Stimulated activated CD8-positive, alpha-beta memory T cell treated with anti-CD3 and anti-CD28 coated beads, Interleukin-4, amount 100 ng/mL, for 24 hours (primary cell): ENCODE measurements at regions not wholly inside any gene's neighbourhood (a gene's known extent, or its start where the extent isn't known, plus 50 kb on each side); places are given as distances from the start of the nearest gene placed in this dataset.
"Not testable (repeated sequence)": the region's sequence is repeated elsewhere in the genome, so short reads cannot be mapped to it uniquely, and the experiment has no call there.

Experiments
- DNase-seq: peaks from one replicate; pipeline ENCODE4 v3.0.0-alpha.2; 2020; ENCODE audit warnings: low read depth

DNA sequence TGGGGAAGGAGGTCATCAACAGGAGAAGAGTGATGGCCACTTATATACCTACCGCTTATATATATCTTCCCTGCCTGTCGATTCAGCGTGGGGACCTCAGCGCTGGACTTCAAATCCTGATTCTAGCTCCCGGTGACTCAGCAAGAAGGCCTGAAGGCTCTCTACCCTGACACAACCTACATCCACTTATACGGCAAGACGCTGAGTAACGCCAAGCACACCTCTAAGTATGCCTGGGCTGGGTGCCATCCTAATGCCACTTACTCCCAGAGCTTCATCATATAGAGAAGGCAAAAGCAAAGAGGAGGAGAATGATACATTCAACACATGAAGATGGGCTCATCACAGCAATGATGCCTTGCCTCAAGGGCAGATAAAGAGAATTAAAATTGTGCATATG, 198.3 kb downstream of the CHIC2 start:
- DNase-seq: no peak

DNA sequence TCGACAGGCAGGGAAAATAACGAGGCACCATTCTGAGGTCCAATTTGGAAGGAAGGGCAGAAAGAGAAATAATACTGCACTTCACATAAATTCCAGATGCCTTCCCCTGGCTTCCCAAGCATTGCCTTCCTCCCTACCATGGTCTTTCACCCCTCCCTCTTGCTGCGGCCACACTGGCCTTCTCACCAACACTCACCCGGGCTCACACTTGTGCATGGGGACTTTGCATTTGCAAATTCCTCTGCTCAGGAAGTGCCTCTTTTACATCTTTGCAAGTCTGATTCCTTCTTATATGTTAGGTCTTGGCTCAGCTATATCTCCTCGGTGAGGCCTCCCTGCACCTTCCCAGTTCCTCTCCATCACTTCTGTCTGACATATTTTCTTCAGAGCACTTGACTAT, 199.4 kb downstream of the CHIC2 start:
- no peak for DNase-seq

- DNase-seq: no peak
Measured at GRCh38 chr4:53863736-53864365, 200.6 kb downstream of the CHIC2 start.

DNA sequence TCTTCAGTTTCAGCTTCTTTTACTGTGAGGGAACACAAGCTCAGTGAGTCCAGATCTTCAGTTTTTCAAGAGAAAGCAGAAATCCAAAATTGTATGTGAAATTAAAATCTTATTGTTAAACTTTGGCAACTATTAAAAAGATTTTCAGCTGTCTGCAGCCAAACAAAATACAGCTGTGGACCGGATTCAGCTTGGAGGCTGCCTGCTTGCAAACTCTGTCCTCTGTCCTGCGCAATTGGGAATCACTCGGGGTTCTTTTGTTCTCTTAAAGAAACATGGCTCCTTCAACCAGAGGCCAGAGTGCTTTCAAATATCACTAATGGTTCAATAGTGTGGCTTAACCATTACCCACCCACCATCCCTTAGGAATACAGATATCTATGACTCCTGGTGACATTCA, 201.2 kb downstream of the CHIC2 start:
- no peak for DNase-seq

DNA sequence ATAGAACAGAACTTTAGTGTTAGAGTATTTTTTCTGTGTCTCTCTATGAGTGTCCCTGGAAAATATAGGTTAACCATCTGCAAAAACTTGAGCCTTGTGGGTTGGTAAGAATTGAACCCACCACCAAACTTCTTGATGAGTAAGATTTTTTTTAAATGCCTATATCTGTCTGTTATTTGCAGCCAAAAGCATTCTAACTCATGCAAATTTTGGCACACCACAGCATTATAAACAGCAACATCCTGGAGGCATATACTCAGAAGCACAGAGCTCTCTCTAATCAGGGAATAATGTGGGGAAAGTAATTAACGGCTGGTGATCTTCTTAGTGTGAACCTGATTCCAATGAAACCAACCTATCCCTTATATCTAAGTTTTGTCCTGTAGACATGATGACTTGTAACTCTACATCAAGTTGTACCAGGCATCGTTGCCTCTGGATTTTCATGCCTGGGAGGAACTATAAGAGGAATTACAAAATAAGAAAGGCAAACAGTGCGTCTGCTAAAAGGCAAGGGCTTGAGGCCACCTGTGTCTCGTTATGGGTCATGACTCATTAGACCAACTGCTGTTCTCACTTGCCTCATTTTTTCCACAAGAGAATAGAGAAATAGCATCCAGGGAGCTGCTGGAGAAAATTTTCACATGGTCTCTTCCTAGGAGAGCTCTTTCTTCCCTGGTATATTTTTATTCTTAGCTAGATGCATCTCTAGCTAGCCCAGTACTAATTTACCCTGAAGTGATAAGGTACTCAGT, 202.4 kb downstream of the CHIC2 start:
- DNase-seq: no peak

- DNase-seq: no peak
Measured at GRCh38 chr4:53859305-53859704, 205.1 kb downstream of the CHIC2 start.

GRCh38 chr4:53858744-53859143, 205.7 kb downstream of the CHIC2 start:
- DNase-seq: no peak

- DNase-seq: no peak
Measured at GRCh38 chr4:53855581-53856250, 208.7 kb downstream of the CHIC2 start.

- no peak for DNase-seq
Measured at GRCh38 chr4:53854991-53855568, 209.3 kb downstream of the CHIC2 start.

DNA sequence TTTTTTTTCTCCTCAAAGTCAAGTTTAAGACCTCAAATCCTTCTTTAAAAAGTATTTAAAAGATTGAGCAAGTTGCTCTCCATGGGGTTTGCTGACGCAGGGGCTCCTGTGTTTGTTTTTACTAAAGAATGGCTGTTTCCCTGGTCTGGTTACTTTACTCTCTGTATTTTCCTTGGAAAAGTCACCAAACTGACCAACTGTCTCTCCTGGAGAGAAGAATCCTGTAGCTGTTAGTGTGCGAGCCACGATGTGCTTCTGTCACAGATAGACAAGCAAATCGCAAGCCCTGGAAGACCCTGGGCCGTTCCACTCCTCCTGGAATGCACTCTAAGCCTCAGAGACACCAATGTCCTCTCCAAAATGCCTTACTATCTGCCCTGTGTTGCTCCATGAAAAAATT, 212.1 kb downstream of the CHIC2 start:
- DNase-seq: no peak

- no peak for DNase-seq
Measured at GRCh38 chr4:53847965-53848364, 216.4 kb downstream of the CHIC2 start.

- DNase-seq: no peak
Measured at GRCh38 chr4:53844551-53844950, 219.9 kb downstream of the CHIC2 start.

DNA sequence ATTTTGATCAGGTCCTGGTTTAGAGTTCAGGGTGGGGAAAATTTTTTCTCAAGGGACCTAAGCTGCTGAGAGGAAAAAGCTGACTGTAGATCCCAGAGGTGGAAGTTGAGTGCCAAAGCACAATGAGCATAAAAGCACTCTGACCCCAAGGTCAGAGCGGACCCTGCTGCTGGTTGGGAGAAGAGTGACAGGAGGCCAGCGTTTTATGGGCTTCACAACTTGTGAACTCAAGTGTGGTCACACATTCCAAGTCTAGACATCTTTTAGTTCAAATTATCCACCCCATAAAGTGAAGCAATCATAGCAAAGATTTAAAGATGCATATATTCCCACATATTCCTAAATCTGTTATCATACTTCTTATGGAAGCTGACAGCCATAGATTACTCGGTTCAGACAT, 220.3 kb downstream of the CHIC2 start:
- DNase-seq: no peak

- DNase-seq: no peak
Measured at GRCh38 chr4:53841711-53842110, 222.7 kb downstream of the CHIC2 start.

GRCh38 chr4:53840643-53841042, 223.8 kb downstream of the CHIC2 start:
- no peak for DNase-seq

DNA sequence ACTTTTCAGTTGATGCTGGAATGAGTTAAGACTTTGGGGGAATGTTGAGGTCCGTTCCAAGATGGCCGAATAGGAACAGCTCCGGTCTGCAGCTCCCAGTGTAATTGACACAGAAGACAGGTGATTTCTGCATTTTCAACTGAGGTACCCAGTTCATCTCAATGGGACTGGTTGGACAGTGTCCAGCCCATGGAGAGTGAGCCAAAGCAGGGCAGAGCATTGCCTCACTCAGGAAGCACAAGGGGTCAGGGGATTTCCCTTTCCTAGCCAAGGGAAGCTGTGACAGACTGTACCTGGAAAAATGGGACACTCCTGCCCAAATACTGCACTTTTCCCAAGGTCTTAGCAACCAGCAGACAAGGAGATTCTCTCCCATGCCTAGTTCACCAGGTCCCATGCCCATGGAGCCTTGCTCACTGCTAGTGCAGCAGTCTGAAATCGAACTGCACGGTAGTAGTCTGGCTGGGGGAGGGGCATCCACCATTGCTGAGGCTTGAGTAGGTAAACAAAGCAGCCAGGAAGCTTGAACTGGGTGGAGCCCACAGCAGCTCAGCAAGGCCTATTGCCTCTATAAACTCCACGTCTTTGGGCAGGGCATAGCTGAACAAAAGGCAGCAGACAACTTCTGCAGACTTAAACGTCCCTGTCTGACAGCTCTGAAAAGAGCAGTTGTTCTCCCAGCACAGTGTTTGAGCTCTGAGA, 231.0 kb downstream of the CHIC2 start:
- not testable (repeated sequence) for DNase-seq

DNA sequence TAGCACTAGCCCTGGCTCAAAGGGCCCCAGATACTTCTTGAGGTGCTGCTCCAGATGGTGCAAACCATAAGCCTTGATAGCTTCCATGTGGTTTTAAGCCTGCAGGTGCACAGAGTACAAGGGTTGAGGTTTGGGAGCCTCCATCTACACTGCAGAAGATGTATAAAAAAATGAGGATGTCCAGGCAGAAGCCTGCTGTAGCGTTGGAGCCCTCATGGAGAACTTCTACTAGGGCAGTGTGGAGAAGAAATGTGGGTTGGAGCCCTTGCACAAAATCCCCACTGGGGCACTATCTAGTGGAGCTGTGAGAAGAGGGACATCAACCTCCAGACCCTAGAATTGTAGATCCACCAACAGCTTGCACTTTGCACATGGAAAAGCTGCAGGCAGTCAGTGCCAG, 231.9 kb downstream of the CHIC2 start:
- DNase-seq: no peak

- no peak for DNase-seq
Measured at GRCh38 chr4:53830511-53830910, 233.9 kb downstream of the CHIC2 start.

DNA sequence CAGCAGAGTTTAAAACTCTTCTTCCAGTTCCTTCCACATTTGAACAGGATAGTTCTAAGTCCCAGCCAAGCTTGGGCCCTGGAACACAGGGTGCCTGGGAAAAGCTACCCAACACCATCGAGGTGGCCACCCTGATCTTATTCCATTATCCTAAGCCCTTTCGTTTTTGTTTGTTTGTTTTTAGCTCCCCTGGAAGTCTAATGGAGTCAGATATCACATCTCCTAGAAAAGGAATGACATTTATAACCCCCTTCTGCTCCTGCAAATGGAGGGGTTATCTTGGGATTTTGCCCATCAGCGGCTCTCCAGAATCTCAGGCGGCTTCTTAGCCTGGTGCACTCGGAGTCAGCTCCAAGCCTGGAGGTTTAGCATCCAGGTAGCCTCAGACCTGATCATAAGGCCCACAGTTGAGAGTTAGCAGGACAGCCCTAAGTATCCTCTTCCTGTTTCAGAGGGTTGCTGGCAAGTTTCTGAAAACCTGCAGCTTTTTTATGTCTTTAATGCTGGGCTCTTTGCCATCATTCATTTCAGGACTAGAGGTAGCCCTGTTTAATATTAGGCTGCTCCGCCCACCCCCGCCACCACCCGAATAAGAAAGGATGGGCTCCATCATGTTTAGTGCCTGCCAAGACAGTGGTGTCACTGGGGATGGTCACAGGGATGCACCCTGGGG, 230.0 kb upstream of the LNX1 start:
- no peak for DNase-seq

GRCh38 chr4:53818104-53818503, 226.8 kb upstream of the LNX1 start:
- DNase-seq: no peak

DNA sequence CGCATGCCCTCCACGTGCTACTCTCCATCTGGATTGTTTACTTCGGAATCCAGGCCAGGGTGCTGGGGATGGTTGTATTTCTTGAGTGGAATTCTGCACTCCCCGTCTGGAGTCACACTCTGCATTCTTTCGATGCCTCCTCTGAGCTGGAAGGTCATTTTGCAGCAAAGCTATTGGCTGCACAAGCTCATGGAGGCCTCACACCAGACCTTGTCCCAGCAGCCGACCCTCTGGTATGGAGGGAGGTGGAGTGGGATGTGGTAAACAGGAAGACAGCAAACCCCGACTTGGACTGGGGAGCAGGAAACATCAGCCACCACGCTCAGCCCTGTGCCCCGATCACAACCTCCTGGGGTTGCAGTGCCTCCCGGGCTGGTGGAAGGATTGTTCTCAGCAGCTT, 225.3 kb upstream of the LNX1 start:
- no peak for DNase-seq

DNA sequence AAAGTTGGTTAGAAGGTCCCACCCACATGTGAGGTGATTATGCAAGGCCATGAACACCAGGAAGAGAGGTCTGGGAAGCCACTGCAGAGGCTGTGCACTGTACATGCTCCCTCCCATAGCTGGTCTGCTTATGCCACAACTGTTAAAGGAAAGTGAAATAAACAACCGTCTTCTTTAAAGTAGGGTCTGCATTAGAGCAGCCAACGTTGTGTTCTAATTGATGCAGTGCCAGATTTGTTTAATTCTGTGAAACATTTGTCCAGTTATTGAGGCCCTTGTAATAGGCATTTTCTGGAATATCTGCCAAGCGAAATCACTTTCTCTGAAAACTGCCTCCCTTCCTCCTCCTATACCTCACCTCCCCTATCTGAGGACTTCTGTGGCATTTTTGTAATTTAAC, 224.0 kb upstream of the LNX1 start:
- DNase-seq: no peak
